ENCODE measurements at regions not wholly inside any gene's neighbourhood (a gene's known extent, or its start where the extent isn't known, plus 50 kb on each side); places are given as distances from the start of the nearest gene placed in this dataset.

GRCh38 chr1:110783292-110783918, 89.5 kb upstream of the CD53 start:
- peaks cover 49% of the 10 kb centered on the region for H3K27me3 Mint-ChIP-seq (ENCODE audit: low read depth)
- no peak overlapping the region for H4K91ac ChIP-seq (ENCODE audit: insufficient read length, low read depth, low read length)

More at GRCh38 chr1:110783292-110783918, 89.5 kb upstream of the CD53 start:
- no peaks in the 10 kb centered on the region for H3K9me3 ChIP-seq (ENCODE audit: control insufficient read depth, low read depth, low read length)
- peak; percentile 54 for DNase-seq
- H4K8ac ChIP-seq (replicated peaks; ENCODE audit: insufficient read length, low read depth, low read length), result no peak overlapping the region
- no peak overlapping the region for H3K23ac ChIP-seq (ENCODE audit: insufficient read length, low read depth, low read length)
- no peak overlapping the region for H3K18ac ChIP-seq (ENCODE audit: insufficient read length, low read depth, low read length)
- H3K27ac ChIP-seq (ENCODE audit: insufficient read length, low read depth, low read length), result no peak overlapping the region
- H2BK15ac ChIP-seq (ENCODE audit: low read depth, low read length), result no peak overlapping the region
- no peak overlapping the region for H3T11ph ChIP-seq (ENCODE audit: low read length)
- no CpG with 5 or more reads among the region's 5 CpGs for WGBS (ENCODE audit: extremely low coverage, insufficient read length, low lambda C conversion rate)
- Mint-ChIP-seq H3K4me1 (peaks cover 5 to 6% of the 10 kb centered on the region in 2 experiments), H3K4me3 (no peak overlapping the region), H3K9me3 (peaks cover 0 to 5% of the 10 kb centered on the region in 2 experiments; a peak in 1 of 5 replicates), H3K36me3 (ENCODE audit: insufficient read depth in 1 of 3, low read depth in 3 of 3) (no peaks in the 10 kb centered on the region), H3K27ac (no peak overlapping the region)
- H3K56ac ChIP-seq (ENCODE audit: insufficient read length, low read depth, low read length), result no peak overlapping the region
- H2BK5ac ChIP-seq (ENCODE audit: insufficient read length, low read length), result no peak overlapping the region
- no peak overlapping the region for H2BK12ac ChIP-seq (ENCODE audit: insufficient read length, low read depth, low read length)
- H3K27me3 ChIP-seq (ENCODE audit: insufficient read depth, low read length), result no peaks in the 10 kb centered on the region
- H2BK20ac ChIP-seq (ENCODE audit: low read depth, low read length, poor library complexity, severe bottlenecking), result no peak overlapping the region
- no peak overlapping the region for H2BK120ac ChIP-seq (ENCODE audit: low read depth, low read length, poor library complexity, severe bottlenecking)
- no peaks in the 10 kb centered on the region for H3K4me1 ChIP-seq (ENCODE audit: insufficient read depth, low read length)
- H3K4ac ChIP-seq (ENCODE audit: low read depth, low read length), result no peak overlapping the region
- peaks cover 3% of the 10 kb centered on the region for H3K23me2 ChIP-seq (ENCODE audit: insufficient read length, low read depth, low read length, poor library complexity, severe bottlenecking)
- no peak overlapping the region for H3K14ac ChIP-seq (ENCODE audit: insufficient read depth, low read length)
- no peak overlapping the region for H3K9ac ChIP-seq (ENCODE audit: extremely low read depth, insufficient read length, low read length)
- no peaks in the 10 kb centered on the region for H3K79me1 ChIP-seq (ENCODE audit: insufficient read depth, low read depth, low read length, poor library complexity, severe bottlenecking)
- TF ChIP-seq, protein P1, sequence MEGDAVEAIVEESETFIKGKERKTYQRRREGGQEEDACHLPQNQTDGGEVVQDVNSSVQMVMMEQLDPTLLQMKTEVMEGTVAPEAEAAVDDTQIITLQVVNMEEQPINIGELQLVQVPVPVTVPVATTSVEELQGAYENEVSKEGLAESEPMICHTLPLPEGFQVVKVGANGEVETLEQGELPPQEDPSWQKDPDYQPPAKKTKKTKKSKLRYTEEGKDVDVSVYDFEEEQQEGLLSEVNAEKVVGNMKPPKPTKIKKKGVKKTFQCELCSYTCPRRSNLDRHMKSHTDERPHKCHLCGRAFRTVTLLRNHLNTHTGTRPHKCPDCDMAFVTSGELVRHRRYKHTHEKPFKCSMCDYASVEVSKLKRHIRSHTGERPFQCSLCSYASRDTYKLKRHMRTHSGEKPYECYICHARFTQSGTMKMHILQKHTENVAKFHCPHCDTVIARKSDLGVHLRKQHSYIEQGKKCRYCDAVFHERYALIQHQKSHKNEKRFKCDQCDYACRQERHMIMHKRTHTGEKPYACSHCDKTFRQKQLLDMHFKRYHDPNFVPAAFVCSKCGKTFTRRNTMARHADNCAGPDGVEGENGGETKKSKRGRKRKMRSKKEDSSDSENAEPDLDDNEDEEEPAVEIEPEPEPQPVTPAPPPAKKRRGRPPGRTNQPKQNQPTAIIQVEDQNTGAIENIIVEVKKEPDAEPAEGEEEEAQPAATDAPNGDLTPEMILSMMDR (conservative IDR thresholded peaks at IDR 0.05), result peak; percentile 92
- H4K20me1 ChIP-seq (ENCODE audit: control insufficient read depth, insufficient read depth, insufficient read length), result no peaks in the 10 kb centered on the region
- no peak overlapping the region for H2AK5ac ChIP-seq (ENCODE audit: insufficient read length, low read length)
- no peak overlapping the region for H4K5ac ChIP-seq (ENCODE audit: insufficient read length, low read depth, low read length)
- H2AFZ ChIP-seq (ENCODE audit: low read length), result no peak overlapping the region
- no peak overlapping the region for H3K4me2 ChIP-seq (ENCODE audit: insufficient read depth, insufficient read length, low read length)
- H3K79me2 ChIP-seq (ENCODE audit: insufficient read depth, low read length), result no peaks in the 10 kb centered on the region
